Cardiac fibroblast (primary cell): ENCODE measurements at regions not wholly inside any gene's neighbourhood (a gene's known extent, or its start where the extent isn't known, plus 50 kb on each side); places are given as distances from the start of the nearest gene placed in this dataset.

Experiments used
- DNase-seq, 2 donors: peaks; one replicate each; pipeline versions ENCODE4 v3.0.0 to v3.0.0-alpha.2; 2010; ENCODE audit warnings: low read depth in 2 of 2
- H3K4me3 ChIP-seq, 2 donors: replicated peaks in 1 of 2; 1 replicate in 1 of 2; 2 replicates in 1 of 2; pipeline ENCODE4 v1.5.1; 2011; ENCODE audit warnings: low read depth in 2 of 2, low read length in 2 of 2, mild to moderate bottlenecking in 2 of 2, moderate library complexity in 1 of 2
- TF ChIP-seq, protein P1 (sequence below): IDR thresholded peaks from one replicate; pipeline ENCODE4 v1.5.1; 2011; ENCODE audit warnings: low read depth, mild to moderate bottlenecking, low read length, inconsistent platforms

- no peak for DNase-seq
- H3K4me3 ChIP-seq: no peak overlapping the region
- TF ChIP-seq, protein P1, sequence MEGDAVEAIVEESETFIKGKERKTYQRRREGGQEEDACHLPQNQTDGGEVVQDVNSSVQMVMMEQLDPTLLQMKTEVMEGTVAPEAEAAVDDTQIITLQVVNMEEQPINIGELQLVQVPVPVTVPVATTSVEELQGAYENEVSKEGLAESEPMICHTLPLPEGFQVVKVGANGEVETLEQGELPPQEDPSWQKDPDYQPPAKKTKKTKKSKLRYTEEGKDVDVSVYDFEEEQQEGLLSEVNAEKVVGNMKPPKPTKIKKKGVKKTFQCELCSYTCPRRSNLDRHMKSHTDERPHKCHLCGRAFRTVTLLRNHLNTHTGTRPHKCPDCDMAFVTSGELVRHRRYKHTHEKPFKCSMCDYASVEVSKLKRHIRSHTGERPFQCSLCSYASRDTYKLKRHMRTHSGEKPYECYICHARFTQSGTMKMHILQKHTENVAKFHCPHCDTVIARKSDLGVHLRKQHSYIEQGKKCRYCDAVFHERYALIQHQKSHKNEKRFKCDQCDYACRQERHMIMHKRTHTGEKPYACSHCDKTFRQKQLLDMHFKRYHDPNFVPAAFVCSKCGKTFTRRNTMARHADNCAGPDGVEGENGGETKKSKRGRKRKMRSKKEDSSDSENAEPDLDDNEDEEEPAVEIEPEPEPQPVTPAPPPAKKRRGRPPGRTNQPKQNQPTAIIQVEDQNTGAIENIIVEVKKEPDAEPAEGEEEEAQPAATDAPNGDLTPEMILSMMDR: peak; percentile 21
These were observed 176.9 kb upstream of the ANKRD28 start for GRCh38 chr3:15974647-15975046.

- DNase-seq: no peak
- H3K4me3 ChIP-seq: no peak overlapping the region
- TF ChIP-seq, protein P1: no peak
These were observed 178.7 kb upstream of the ANKRD28 start for GRCh38 chr3:15976524-15976923.

DNA sequence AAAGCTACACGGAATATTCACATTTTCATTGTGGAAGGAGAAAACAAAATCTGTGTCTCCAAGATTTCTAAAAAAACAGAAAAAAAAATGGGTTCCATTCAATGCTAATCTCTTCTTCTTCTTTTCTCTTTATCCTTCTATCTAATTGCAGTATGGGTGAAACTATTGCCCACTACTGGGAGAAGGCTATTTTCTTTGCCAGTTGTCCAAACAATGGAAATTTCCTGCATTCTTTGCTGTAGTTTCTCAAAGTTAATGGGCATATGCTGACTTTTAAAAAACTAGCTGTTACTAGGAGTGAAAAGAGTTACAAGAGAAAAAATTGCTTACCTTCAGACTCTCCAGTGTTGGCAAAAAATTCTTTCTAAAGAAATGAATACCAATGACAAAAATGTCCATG is 179.3 kb upstream of the ANKRD28 start:
- TF ChIP-seq, protein P1: no peak
- H3K4me3 ChIP-seq: no peak overlapping the region
- DNase-seq: no peak

- TF ChIP-seq, protein P1: no peak
- H3K4me3 ChIP-seq: no peak overlapping the region
- no peak for DNase-seq
These were observed 179.9 kb upstream of the ANKRD28 start for GRCh38 chr3:15977598-15978232.

DNA sequence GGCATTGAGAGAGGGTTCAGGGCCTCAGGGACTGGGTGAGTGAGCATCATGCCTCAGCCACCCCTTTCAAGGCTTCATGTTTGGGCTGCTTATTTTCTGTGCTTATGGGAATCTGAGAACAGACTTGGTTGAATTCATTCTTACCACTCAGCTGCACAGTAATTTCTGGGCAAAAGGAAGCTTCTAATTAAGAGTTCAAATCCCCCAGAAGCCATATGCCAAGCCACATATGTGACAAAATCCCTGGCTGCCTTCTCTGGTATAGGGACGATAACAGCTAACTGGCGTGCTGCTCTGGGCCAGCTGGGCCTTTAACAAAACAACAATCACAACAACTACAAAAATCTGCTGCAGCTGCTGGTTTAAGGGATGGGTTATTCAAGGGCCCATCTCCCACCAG is 181.0 kb upstream of the ANKRD28 start:
- no peak overlapping the region for H3K4me3 ChIP-seq
- TF ChIP-seq, protein P1: no peak
- DNase-seq: no peak

GRCh38 chr3:15979495-15979894 is 181.7 kb upstream of the ANKRD28 start:
- H3K4me3 ChIP-seq: no peak overlapping the region
- DNase-seq: peak in 1 of 2 donors; percentile 29
- TF ChIP-seq, protein P1: no peak

GRCh38 chr3:15979900-15980299 is 182.1 kb upstream of the ANKRD28 start:
- TF ChIP-seq, protein P1: no peak
- no peak for DNase-seq
- no peak overlapping the region for H3K4me3 ChIP-seq
